Thyroid gland (tissue), 4 donors: ENCODE measurements at regions not wholly inside any gene's neighbourhood (a gene's known extent, or its start where the extent isn't known, plus 50 kb on each side); places are given as distances from the start of the nearest gene placed in this dataset.

ENCODE experiments used
- CTCF ChIP-seq, 6 experiments: fragments of 200-600 bp in 3 of 6; fragments of 450-650 bp in 3 of 6; sonication (generic) in 3 of 6; IDR thresholded peaks; one replicate each; pipeline ENCODE4 v1.5.1; 2016 to 2019; ENCODE audit warnings: antibody characterized with exemption in 6 of 6, mild to moderate bottlenecking in 2 of 6, inconsistent platforms in 1 of 6, moderate library complexity in 1 of 6
- POLR2A ChIP-seq, 2 donors: fragments of 450-650 bp; IDR thresholded peaks; one replicate each; pipeline ENCODE4 v1.6.1; 2017; ENCODE audit warnings: antibody characterized with exemption in 2 of 2, mild to moderate bottlenecking in 2 of 2, moderate library complexity in 1 of 2

GRCh38 chr7:3152714-3153113 lies 109.0 kb upstream of the CARD11 start:
- TF ChIP-seq CTCF (IDR thresholded peaks at IDR 0.05) (no peak), POLR2A (IDR thresholded peaks at IDR 0.05) (no peak)
